GM04504 (cell line): ENCODE measurements at regions not wholly inside any gene's neighbourhood (a gene's known extent, or its start where the extent isn't known, plus 50 kb on each side); places are given as distances from the start of the nearest gene placed in this dataset.
"Not testable (repeated sequence)": the region's sequence is repeated elsewhere in the genome, so short reads cannot be mapped to it uniquely, and the experiment has no call there.

Experiments
- DNase-seq: peaks from one replicate; pipeline ENCODE4 v3.0.0-alpha.2; 2012; ENCODE audit warnings: low read depth

- DNase-seq: no peak
Measured at GRCh38 chr10:64732372-64732957, 1211.3 kb downstream of the REEP3 start.

GRCh38 chr10:64733980-64734379 is 1212.8 kb downstream of the REEP3 start:
- no peak for DNase-seq

- DNase-seq: no peak
Measured at GRCh38 chr10:64738462-64738861, 1217.3 kb downstream of the REEP3 start.

- DNase-seq: no peak
Measured at GRCh38 chr10:64745565-64745964, 1224.4 kb downstream of the REEP3 start.

GRCh38 chr10:64750672-64751071 is 1229.5 kb downstream of the REEP3 start:
- no peak for DNase-seq

GRCh38 chr10:64753516-64753915 is 1232.3 kb downstream of the REEP3 start:
- no peak for DNase-seq

- no peak for DNase-seq
Measured at GRCh38 chr10:64760371-64760770, 1239.2 kb downstream of the REEP3 start.

GRCh38 chr10:64762861-64763260 is 1241.7 kb downstream of the REEP3 start:
- DNase-seq: no peak

- no peak for DNase-seq
Measured at GRCh38 chr10:64765498-64765897, 1244.3 kb downstream of the REEP3 start.

- DNase-seq: no peak
Measured at GRCh38 chr10:64771253-64772050, 1250.3 kb downstream of the REEP3 start.

GRCh38 chr10:64773357-64773756 is 1252.2 kb downstream of the REEP3 start:
- no peak for DNase-seq

GRCh38 chr10:64784451-64784850 is 1263.2 kb downstream of the REEP3 start:
- not testable (repeated sequence) for DNase-seq

- DNase-seq: no peak
Measured at GRCh38 chr10:64785816-64786215, 1264.6 kb downstream of the REEP3 start.

GRCh38 chr10:64786989-64787388 is 1265.8 kb downstream of the REEP3 start:
- DNase-seq: no peak

GRCh38 chr10:64795847-64796246 is 1274.6 kb downstream of the REEP3 start:
- no peak for DNase-seq

GRCh38 chr10:64798297-64798696 is 1277.1 kb downstream of the REEP3 start:
- DNase-seq: no peak

- not testable (repeated sequence) for DNase-seq
Measured at GRCh38 chr10:64808233-64808632, 1287.0 kb downstream of the REEP3 start.

- not testable (repeated sequence) for DNase-seq
Measured at GRCh38 chr10:64810046-64810445, 1288.8 kb downstream of the REEP3 start.

- no peak for DNase-seq
Measured at GRCh38 chr10:64813391-64813790, 1292.2 kb downstream of the REEP3 start.

GRCh38 chr10:64814201-64814600 is 1293.0 kb downstream of the REEP3 start:
- no peak for DNase-seq

GRCh38 chr10:64829888-64830412 is 1308.7 kb downstream of the REEP3 start:
- DNase-seq: no peak

- DNase-seq: no peak
Measured at GRCh38 chr10:64830869-64831268, 1309.7 kb downstream of the REEP3 start.

- no peak for DNase-seq
Measured at GRCh38 chr10:64840341-64840740, 1319.1 kb downstream of the REEP3 start.
